Mammary epithelial cell (primary cell): ENCODE measurements at regions not wholly inside any gene's neighbourhood (a gene's known extent, or its start where the extent isn't known, plus 50 kb on each side); places are given as distances from the start of the nearest gene placed in this dataset.
A peak's percentile ranks its signal among the peaks of the same experiment; 100 is the strongest.

Experiments
- EZH2 ChIP-seq: IDR thresholded peaks from 2 replicates; pipeline ENCODE4 v1.6.1; 2012; ENCODE audit warnings: low read length, inconsistent platforms, borderline replicate concordance
- TF ChIP-seq, protein P1 (sequence below), 2 donors: IDR thresholded peaks in 1 of 2; conservative IDR thresholded peaks in 1 of 2; 2 replicates each; pipeline ENCODE4 v1.5.1; 2011 to 2012; ENCODE audit warnings: inconsistent platforms in 2 of 2, low read length in 2 of 2, mild to moderate bottlenecking in 2 of 2, control low read depth in 1 of 2, low read depth in 1 of 2; ENCODE audit not compliant: insufficient read depth in 1 of 2; ENCODE audit errors: extremely low read depth in 1 of 2

DNA sequence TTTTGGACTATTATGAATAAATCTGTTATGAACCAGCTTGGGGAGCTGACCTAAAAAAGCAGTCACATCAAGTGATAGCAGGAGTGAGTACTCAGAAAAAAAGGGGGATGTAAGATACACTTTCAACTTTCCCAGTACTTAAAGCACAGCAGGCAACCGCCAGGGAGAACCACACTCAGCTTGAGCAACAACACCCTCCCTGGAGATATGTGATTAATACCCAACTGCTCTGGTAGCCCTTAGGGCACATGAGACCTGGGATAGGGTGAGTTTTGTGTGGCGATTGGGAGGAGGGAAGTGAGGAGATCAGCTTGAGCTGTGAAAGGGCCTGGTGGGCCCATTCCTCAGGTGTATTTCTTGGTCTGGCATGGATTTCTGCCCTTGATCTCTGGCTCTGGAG lies 220.3 kb upstream of the SFRP2 start:
- TF ChIP-seq, protein P1, sequence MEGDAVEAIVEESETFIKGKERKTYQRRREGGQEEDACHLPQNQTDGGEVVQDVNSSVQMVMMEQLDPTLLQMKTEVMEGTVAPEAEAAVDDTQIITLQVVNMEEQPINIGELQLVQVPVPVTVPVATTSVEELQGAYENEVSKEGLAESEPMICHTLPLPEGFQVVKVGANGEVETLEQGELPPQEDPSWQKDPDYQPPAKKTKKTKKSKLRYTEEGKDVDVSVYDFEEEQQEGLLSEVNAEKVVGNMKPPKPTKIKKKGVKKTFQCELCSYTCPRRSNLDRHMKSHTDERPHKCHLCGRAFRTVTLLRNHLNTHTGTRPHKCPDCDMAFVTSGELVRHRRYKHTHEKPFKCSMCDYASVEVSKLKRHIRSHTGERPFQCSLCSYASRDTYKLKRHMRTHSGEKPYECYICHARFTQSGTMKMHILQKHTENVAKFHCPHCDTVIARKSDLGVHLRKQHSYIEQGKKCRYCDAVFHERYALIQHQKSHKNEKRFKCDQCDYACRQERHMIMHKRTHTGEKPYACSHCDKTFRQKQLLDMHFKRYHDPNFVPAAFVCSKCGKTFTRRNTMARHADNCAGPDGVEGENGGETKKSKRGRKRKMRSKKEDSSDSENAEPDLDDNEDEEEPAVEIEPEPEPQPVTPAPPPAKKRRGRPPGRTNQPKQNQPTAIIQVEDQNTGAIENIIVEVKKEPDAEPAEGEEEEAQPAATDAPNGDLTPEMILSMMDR (conservative IDR thresholded peaks at IDR 0.05 in 1 of 2, IDR thresholded peaks at IDR 0.05 in 1 of 2; ENCODE audit: extremely low read depth in 1 of 2, insufficient read depth in 1 of 2, low read depth in 1 of 2, low read length in 2 of 2): peak in 1 of 2 donors; percentile 41
- no peak for TF ChIP-seq EZH2
